Liver (tissue), 8 donors: ENCODE measurements at regions not wholly inside any gene's neighbourhood (a gene's known extent, or its start where the extent isn't known, plus 50 kb on each side); places are given as distances from the start of the nearest gene placed in this dataset.

Source experiments
- DNase-seq: peaks from one replicate; pipeline ENCODE4 v3.0.0-alpha.2; 2017; ENCODE audit warnings: low spot score
- H3K27ac ChIP-seq, 2 donors: one replicate each; pipeline ENCODE4 v1.7.0; 2013; ENCODE audit warnings: inconsistent platforms in 2 of 2, low read length in 2 of 2, control low read depth in 1 of 2, low read depth in 1 of 2, mild to moderate bottlenecking in 1 of 2
- H3K27me3 ChIP-seq, 4 donors: one replicate each; pipeline versions ENCODE4 v1.6.1 to v1.7.0; 2013; ENCODE audit warnings: low read length in 3 of 4, inconsistent platforms in 1 of 4, mild to moderate bottlenecking in 1 of 4, moderate library complexity in 1 of 4; ENCODE audit not compliant: control insufficient read depth in 4 of 4, insufficient read depth in 4 of 4
- H3K36me3 ChIP-seq, 4 donors: one replicate each; pipeline versions ENCODE4 v1.6.1 to v1.7.0; 2013; ENCODE audit warnings: low read length in 3 of 4, mild to moderate bottlenecking in 3 of 4, low read depth in 1 of 4, moderate library complexity in 1 of 4; ENCODE audit not compliant: control insufficient read depth in 4 of 4, insufficient read depth in 3 of 4
- H3K4me1 ChIP-seq, 4 donors: one replicate each; pipeline versions ENCODE4 v1.6.1 to v1.7.0; 2013; ENCODE audit warnings: low read length in 3 of 4, mild to moderate bottlenecking in 3 of 4, moderate library complexity in 1 of 4; ENCODE audit not compliant: control insufficient read depth in 4 of 4, insufficient read depth in 4 of 4
- H3K4me3 ChIP-seq, 3 donors: one replicate each; pipeline versions ENCODE4 v1.6.1 to v1.7.0; 2013; ENCODE audit warnings: low read length in 3 of 3, control low read depth in 1 of 3, low read depth in 1 of 3, mild to moderate bottlenecking in 1 of 3
- H3K9ac ChIP-seq, 2 donors: one replicate each; pipeline ENCODE4 v1.7.0; 2013; ENCODE audit warnings: low read length in 2 of 2, mild to moderate bottlenecking in 2 of 2, moderate library complexity in 2 of 2, control low read depth in 1 of 2, low read depth in 1 of 2
- H3K9me3 ChIP-seq, 4 donors: one replicate each; pipeline versions ENCODE4 v1.6.1 to v1.7.0; 2013; ENCODE audit warnings: low read length in 3 of 4; ENCODE audit not compliant: control insufficient read depth in 4 of 4
- ATF3 ChIP-seq: IDR thresholded peaks from 2 replicates; pipeline ENCODE4 v1.6.1; 2016; ENCODE audit warnings: antibody characterized with exemption
- CTCF ChIP-seq: fragments of 150-350 bp; IDR thresholded peaks from 2 replicates; pipeline ENCODE4 v1.5.1; 2017; ENCODE audit warnings: improper control_type of control experiment, low read depth, low read length; ENCODE audit not compliant: missing input control
- EGR1 ChIP-seq, 2 donors: IDR thresholded peaks; 2 replicates each; pipeline ENCODE4 v1.6.1; 2016 to 2018; ENCODE audit warnings: antibody characterized with exemption in 2 of 2, low read depth in 2 of 2
- FOXA1 ChIP-seq: IDR thresholded peaks from 2 replicates; pipeline ENCODE4 v1.6.1; 2016; ENCODE audit warnings: antibody characterized with exemption
- FOXA2 ChIP-seq: IDR thresholded peaks from 2 replicates; pipeline ENCODE4 v1.6.1; 2016; ENCODE audit warnings: antibody characterized with exemption
- GABPA ChIP-seq, 2 donors: IDR thresholded peaks in 1 of 2; conservative IDR thresholded peaks in 1 of 2; 2 replicates each; pipeline ENCODE4 v1.6.1; 2016; ENCODE audit warnings: antibody characterized with exemption in 2 of 2, mild to moderate bottlenecking in 1 of 2, moderate library complexity in 1 of 2
- HNF4A ChIP-seq, 2 donors: conservative IDR thresholded peaks; 2 replicates each; pipeline ENCODE4 v1.6.1; 2016; ENCODE audit warnings: antibody characterized with exemption in 2 of 2, mild to moderate bottlenecking in 2 of 2
- HNF4G ChIP-seq: IDR thresholded peaks from 2 replicates; pipeline ENCODE4 v1.6.1; 2016; ENCODE audit warnings: antibody characterized with exemption
- JUND ChIP-seq, 2 donors: IDR thresholded peaks; 2 replicates each; pipeline ENCODE4 v1.6.1; 2016; ENCODE audit warnings: antibody characterized with exemption in 2 of 2
- MAX ChIP-seq: IDR thresholded peaks from 2 replicates; pipeline ENCODE4 v1.6.1; 2016; ENCODE audit warnings: antibody characterized with exemption
- NR2F2 ChIP-seq: IDR thresholded peaks from 2 replicates; pipeline ENCODE4 v1.6.1; 2016; ENCODE audit warnings: antibody characterized with exemption
- RAD21 ChIP-seq, 2 donors: IDR thresholded peaks; 2 replicates each; pipeline ENCODE4 v1.6.1; 2016; ENCODE audit warnings: antibody characterized with exemption in 2 of 2, mild to moderate bottlenecking in 2 of 2
- REST ChIP-seq: IDR thresholded peaks from 2 replicates; pipeline ENCODE4 v1.6.1; 2016; ENCODE audit warnings: antibody characterized with exemption, mild to moderate bottlenecking
- RXRA ChIP-seq, 2 donors: IDR thresholded peaks; 2 replicates each; pipeline ENCODE4 v1.6.1; 2017 to 2018; ENCODE audit warnings: antibody characterized with exemption in 2 of 2, mild to moderate bottlenecking in 1 of 2
- SP1 ChIP-seq: IDR thresholded peaks from 2 replicates; pipeline ENCODE4 v1.6.1; 2018; ENCODE audit warnings: antibody characterized with exemption, mild to moderate bottlenecking
- TAF1 ChIP-seq: conservative IDR thresholded peaks from 2 replicates; pipeline ENCODE4 v1.6.1; 2016; ENCODE audit warnings: antibody characterized with exemption, mild to moderate bottlenecking
- YY1 ChIP-seq: IDR thresholded peaks from 2 replicates; pipeline ENCODE4 v1.6.1; 2016; ENCODE audit warnings: antibody characterized with exemption, mild to moderate bottlenecking
- ZBTB33 ChIP-seq: IDR thresholded peaks from 2 replicates; pipeline ENCODE4 v1.6.1; 2016; ENCODE audit warnings: antibody characterized with exemption
- WGBS: extraction: QIAGEN DNeasy Blood & Tissue Kit; methylation state at CpG from one replicate; pipeline ENCODE4 v1.1.7; 2013; 5-methylcytosine and 5-hydroxymethylcytosine counted together
- donor health status: healthy.
- donor health status: healthy.
- donor health status: healthy.
- donor health status: healthy.
- donor health status: healthy.

- H3K4me1 ChIP-seq: no peaks in the 10 kb centered on the region
- no peaks in the 10 kb centered on the region for H3K36me3 ChIP-seq
- H3K9me3 ChIP-seq: no peaks in the 10 kb centered on the region
- WGBS: 80% methylated on average over 9 of the region's 9 CpGs
- no peaks in the 10 kb centered on the region for H3K27me3 ChIP-seq
- TF ChIP-seq NR2F2 (no peak), YY1 (no peak), EGR1 (IDR thresholded peaks at IDR 0.05; ENCODE audit: low read depth in 2 of 2) (no peak), ATF3 (no peak), FOXA1 (no peak), SP1 (no peak), RAD21 (IDR thresholded peaks at IDR 0.05) (no peak), CTCF (no peak), TAF1 (no peak), GABPA (IDR thresholded peaks at IDR 0.05 in 1 of 2, conservative IDR thresholded peaks at IDR 0.05 in 1 of 2) (no peak), HNF4A (conservative IDR thresholded peaks at IDR 0.05) (no peak), JUND (IDR thresholded peaks at IDR 0.05) (no peak), REST (no peak), MAX (no peak), RXRA (IDR thresholded peaks at IDR 0.05) (no peak), ZBTB33 (no peak), HNF4G (no peak), FOXA2 (no peak)
- H3K4me3 ChIP-seq: no peak overlapping the region
- H3K27ac ChIP-seq: no peak overlapping the region
- H3K9ac ChIP-seq: no peak overlapping the region
- DNase-seq: no peak
Observed at GRCh38 chr4:54855191-54855854, 197.6 kb downstream of the KIT start.
